ENCODE measurements at regions not wholly inside any gene's neighbourhood (a gene's known extent, or its start where the extent isn't known, plus 50 kb on each side); places are given as distances from the start of the nearest gene placed in this dataset.

GRCh38 chr3:99467420-99467819, 171.0 kb upstream of the COL8A1 start:
- intact Hi-C loops (cut with micrococcal nuclease; ENCODE audit: unreplicated experiment): no loop called here
- Histone ChIP-seq H3K27ac (ENCODE audit: extremely low read length, insufficient read depth, low read length) (no peak overlapping the region), H2AFZ (ENCODE audit: low read length) (no peak overlapping the region), H3K9ac (ENCODE audit: insufficient read depth, low read depth, low read length) (no peak overlapping the region), H3K4me3 (replicated peaks in 1 of 3; ENCODE audit: insufficient read depth in 1 of 3, low read depth in 2 of 3, low read length in 3 of 3) (no peak overlapping the region), H3K4me1 (ENCODE audit: insufficient read depth, low read length) (no peaks in the 10 kb centered on the region), H3K79me2 (ENCODE audit: insufficient read depth, low read length) (no peaks in the 10 kb centered on the region), H3K9me3 (ENCODE audit: low read length) (no peaks in the 10 kb centered on the region), H4K20me1 (ENCODE audit: insufficient read depth, low read length) (no peaks in the 10 kb centered on the region), H3K36me3 (replicated peaks in 1 of 2; ENCODE audit: control insufficient read depth in 1 of 2, insufficient read depth in 2 of 2, low read length in 2 of 2) (no peaks in the 10 kb centered on the region), H3K4me2 (ENCODE audit: low read depth, low read length) (no peak overlapping the region), H3K27me3 (ENCODE audit: control insufficient read depth in 1 of 2, insufficient read depth in 2 of 2, low read length in 2 of 2) (no peaks in the 10 kb centered on the region)
- TF ChIP-seq ZNF407 (CRISPR knock-in tag; IDR thresholded peaks at IDR 0.05; ENCODE audit: not compliant biosample characterization): no peak
- TF ChIP-seq KDM5A (IDR thresholded peaks at IDR 0.05; ENCODE audit: borderline replicate concordance, low read length): no peak
- TF ChIP-seq PPARG (CRISPR knock-in tag; conservative IDR thresholded peaks at IDR 0.05): no peak
- no peak for TF ChIP-seq FOXO4 (CRISPR knock-in tag; conservative IDR thresholded peaks at IDR 0.05)
- TF ChIP-seq NFKBIZ (CRISPR knock-in tag; IDR thresholded peaks at IDR 0.05): no peak
- TF ChIP-seq ZNF790 (CRISPR knock-in tag; IDR thresholded peaks at IDR 0.05; ENCODE audit: borderline replicate concordance): no peak
- TF ChIP-seq ZNF629 (CRISPR knock-in tag; conservative IDR thresholded peaks at IDR 0.05): no peak
- no peak for TF ChIP-seq DNMT3B (CRISPR knock-in tag; conservative IDR thresholded peaks at IDR 0.05)
- no peak for TF ChIP-seq ZBTB8A (CRISPR knock-in tag; IDR thresholded peaks at IDR 0.05; ENCODE audit: borderline replicate concordance, low read depth)
- TF ChIP-seq FOXA3 (CRISPR knock-in tag; IDR thresholded peaks at IDR 0.05): no peak
- ATAC-seq (no peak), FAIRE-seq (no peak), DNase-seq (ENCODE audit: low spot score) (no peak)
- WGBS (ENCODE audit: low lambda C conversion rate): 10% methylated on average over 3 of the region's 3 CpGs
- CTCF ChIA-PET (ENCODE audit: low intra/inter-chr PET ratio, low total read pairs): no interaction called here
- in situ Hi-C loops (cut with HindIII; ENCODE audit: extremely low pct_ligation_motif_present, low pct_unique_long_range_greater_than_20kb): no loop called here
- no TSS peak for BruUV-seq (replicated peaks)
- POLR2A ChIA-PET: no interaction called here

All from HepG2 (cell line).